NCI-H526 treated with DMSO at 0.1 percent for 48 hours (cell line): ENCODE measurements at regions not wholly inside any gene's neighbourhood (a gene's known extent, or its start where the extent isn't known, plus 50 kb on each side); places are given as distances from the start of the nearest gene placed in this dataset.

Experiments
- DNase-seq: peaks from one replicate; lab custom pipeline; 2025; lab: John Stamatoyannopoulos, UW

- DNase-seq = no peak
Measured at GRCh38 chr12:67590149-67590790, 58.3 kb upstream of the DYRK2 start.

DNA sequence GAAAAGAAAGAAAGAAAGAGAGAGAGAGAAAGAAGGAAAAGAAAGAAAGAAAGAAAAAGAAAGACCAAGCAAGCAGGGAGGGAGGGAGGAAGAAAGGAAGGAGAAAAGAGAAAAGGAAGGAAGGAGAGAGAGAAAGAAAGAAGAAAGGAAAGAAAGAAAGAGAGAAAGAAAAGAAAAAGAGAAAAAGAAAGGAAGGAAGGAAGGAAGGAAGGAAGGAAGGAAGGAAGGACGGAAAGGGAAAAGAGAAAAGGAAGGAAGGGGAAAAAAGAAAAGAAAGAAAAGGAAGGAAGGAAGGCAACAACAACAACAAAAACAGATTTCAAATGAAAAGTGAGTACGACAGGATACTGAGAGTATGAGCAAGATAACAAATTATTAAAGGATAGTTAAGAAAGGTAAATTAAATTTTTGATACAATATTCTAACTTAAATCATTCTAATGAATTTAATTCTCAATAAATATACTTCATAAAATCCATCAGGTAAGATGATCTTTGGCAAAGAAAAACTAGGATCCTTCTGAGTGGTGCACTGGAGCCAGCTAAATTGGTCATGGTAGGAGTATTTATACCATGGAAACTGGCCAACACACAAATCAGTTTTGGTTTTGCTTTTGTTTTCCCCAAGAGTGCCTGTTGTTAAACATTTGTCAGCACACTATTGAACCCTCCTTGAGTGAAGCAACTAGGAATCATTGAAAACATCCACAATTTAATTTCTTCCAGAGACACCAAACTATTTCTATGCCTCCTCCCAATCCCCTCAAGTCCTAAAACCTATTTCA, 56.1 kb upstream of the DYRK2 start:
- DNase-seq = no peak

DNA sequence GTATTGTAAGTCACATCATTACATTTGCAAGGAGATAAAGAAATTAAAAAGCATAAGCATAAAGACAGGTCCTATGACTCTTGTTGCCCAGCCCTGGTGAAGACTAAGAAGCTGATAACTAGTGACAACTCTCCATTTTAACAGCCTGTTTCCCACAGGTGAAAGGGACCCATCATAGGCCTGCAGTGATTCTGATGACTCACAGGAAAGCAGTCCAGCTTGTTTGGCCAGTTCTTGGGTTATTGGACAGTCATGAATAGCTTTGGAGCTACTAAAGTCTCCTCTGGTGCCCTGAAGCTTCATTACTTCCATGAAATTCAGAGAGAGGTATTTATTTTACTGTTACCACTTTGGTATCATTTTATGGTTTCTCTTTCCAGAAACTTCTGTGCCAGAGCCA, 55.5 kb upstream of the DYRK2 start:
- DNase-seq = no peak

DNA sequence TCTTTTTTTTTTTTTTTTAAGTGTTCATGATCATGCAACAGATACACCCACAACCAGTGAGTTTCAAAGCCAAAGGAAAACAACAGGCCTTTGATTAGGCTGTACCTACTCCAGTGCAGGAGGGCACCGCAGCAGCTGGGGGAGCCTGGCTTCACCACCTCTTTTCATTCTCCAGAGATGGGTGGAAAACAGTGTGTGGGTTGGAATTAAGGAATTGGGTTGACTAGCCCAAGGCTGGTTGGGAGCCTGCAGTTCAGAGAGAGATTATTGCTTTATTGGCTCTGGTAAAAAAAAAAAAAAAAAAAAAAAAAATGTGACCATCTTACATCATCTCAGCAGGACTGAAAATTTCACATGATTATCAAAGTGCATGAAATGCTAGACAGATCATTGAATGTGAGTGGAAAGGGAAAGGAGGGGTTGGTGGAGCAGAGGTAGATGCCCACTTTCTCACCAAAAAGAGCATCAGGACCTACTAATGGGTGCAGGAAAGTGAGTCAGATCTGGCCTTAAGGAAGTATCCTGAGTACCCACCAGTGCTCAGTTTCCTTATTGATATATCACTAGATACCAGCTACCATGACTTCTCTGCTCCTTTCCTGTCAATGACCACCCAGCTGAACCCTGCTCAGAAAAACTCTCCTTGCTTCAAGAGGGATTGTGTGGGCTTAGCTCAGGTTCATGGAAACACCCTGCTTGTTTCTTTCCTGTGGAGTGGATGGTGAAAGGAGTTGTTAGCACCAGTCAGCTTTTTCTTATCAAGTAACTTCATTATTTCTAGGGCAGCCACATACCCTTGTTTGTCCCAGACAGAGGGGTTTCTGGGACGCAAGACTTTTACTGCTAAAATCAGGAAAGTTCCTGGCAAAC, 54.8 kb upstream of the DYRK2 start:
- no peak for DNase-seq

- no peak for DNase-seq
Measured at GRCh38 chr12:67594888-67595287, 53.7 kb upstream of the DYRK2 start.

DNA sequence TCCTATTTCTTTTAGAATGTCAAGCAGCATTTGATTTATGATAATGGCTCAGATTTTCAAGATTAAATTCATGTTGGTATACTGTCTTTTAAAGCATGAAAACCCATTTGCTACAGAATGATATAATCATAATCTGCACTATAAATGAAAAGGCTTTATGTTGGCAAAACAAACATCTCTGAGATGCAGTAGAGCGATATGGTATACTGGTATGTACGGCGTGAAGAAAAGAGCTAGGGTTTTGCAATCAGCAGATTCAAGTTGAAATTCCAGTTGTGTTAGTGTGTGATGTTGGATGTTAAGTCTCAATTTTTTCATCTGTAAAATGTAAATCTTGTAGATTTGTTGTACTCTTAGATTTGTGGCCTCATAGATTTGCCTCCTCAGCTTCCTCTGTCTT, 53.2 kb upstream of the DYRK2 start:
- DNase-seq = no peak

GRCh38 chr12:67598598-67598997, 49.9 kb upstream of the DYRK2 start:
- DNase-seq = no peak
